Activated naive CD4-positive, alpha-beta T cell treated with anti-CD3 and anti-CD28 coated beads, Interleukin-2, amount 50 U/mL, for 24 hours (primary cell): ENCODE measurements at regions not wholly inside any gene's neighbourhood (a gene's known extent, or its start where the extent isn't known, plus 50 kb on each side); places are given as distances from the start of the nearest gene placed in this dataset.

Experiments used
- H3K27ac Mint-ChIP-seq: one replicate; pipeline ENCODE4 v1.8.0; 2021; ENCODE audit warnings: mild to moderate bottlenecking, mixed read lengths
- H3K27me3 Mint-ChIP-seq: one replicate; pipeline ENCODE4 v1.8.0; 2021; ENCODE audit warnings: mixed read lengths
- H3K36me3 Mint-ChIP-seq: one replicate; pipeline ENCODE4 v1.8.0; 2021; ENCODE audit warnings: mixed read lengths
- H3K4me1 Mint-ChIP-seq: one replicate; pipeline ENCODE4 v1.8.0; 2021; ENCODE audit warnings: mixed read lengths
- H3K4me3 Mint-ChIP-seq: one replicate; pipeline ENCODE4 v1.8.0; 2021; ENCODE audit warnings: mild to moderate bottlenecking, mixed read lengths
- H3K9me3 Mint-ChIP-seq: one replicate; pipeline ENCODE4 v1.8.0; 2021; ENCODE audit warnings: mixed read lengths

- Mint-ChIP-seq H3K9me3 (no peaks in the 10 kb centered on the region), H3K4me1 (no peaks in the 10 kb centered on the region), H3K36me3 (no peaks in the 10 kb centered on the region)
Observed at GRCh38 chr9:80380301-80380700, 808.5 kb downstream of the TLE4 start.

GRCh38 chr9:80378669-80379293 is 807.0 kb downstream of the TLE4 start:
- Mint-ChIP-seq H3K36me3 (no peaks in the 10 kb centered on the region), H3K4me3 (no peak overlapping the region), H3K9me3 (no peaks in the 10 kb centered on the region), H3K27ac (no peak overlapping the region), H3K27me3 (peaks cover 1% of the 10 kb centered on the region), H3K4me1 (no peaks in the 10 kb centered on the region)

More at GRCh38 chr9:80380301-80380700, 808.5 kb downstream of the TLE4 start:
- H3K4me3 Mint-ChIP-seq, result no peak overlapping the region
- H3K27ac Mint-ChIP-seq, result no peak overlapping the region
- H3K27me3 Mint-ChIP-seq, result peaks cover 1% of the 10 kb centered on the region

- Mint-ChIP-seq H3K9me3 (no peaks in the 10 kb centered on the region), H3K4me1 (no peaks in the 10 kb centered on the region), H3K27ac (no peak overlapping the region), H3K4me3 (no peak overlapping the region), H3K36me3 (no peaks in the 10 kb centered on the region), H3K27me3 (peaks cover 1% of the 10 kb centered on the region)
Observed at GRCh38 chr9:80376180-80376579, 804.4 kb downstream of the TLE4 start.

GRCh38 chr9:80375477-80375876 is 803.7 kb downstream of the TLE4 start:
- H3K36me3 Mint-ChIP-seq, result no peaks in the 10 kb centered on the region
- H3K4me1 Mint-ChIP-seq, result no peaks in the 10 kb centered on the region
- H3K27ac Mint-ChIP-seq, result no peak overlapping the region
- H3K9me3 Mint-ChIP-seq, result no peaks in the 10 kb centered on the region
- no peak overlapping the region for H3K4me3 Mint-ChIP-seq
- peaks cover 1% of the 10 kb centered on the region for H3K27me3 Mint-ChIP-seq

- Mint-ChIP-seq H3K27ac (no peak overlapping the region), H3K4me1 (no peaks in the 10 kb centered on the region), H3K9me3 (no peaks in the 10 kb centered on the region), H3K36me3 (no peaks in the 10 kb centered on the region), H3K27me3 (no peaks in the 10 kb centered on the region), H3K4me3 (no peak overlapping the region)
Observed at GRCh38 chr9:80369641-80370040, 797.9 kb downstream of the TLE4 start.

GRCh38 chr9:80366626-80367025 is 794.9 kb downstream of the TLE4 start:
- Mint-ChIP-seq H3K4me3 (no peak overlapping the region), H3K36me3 (no peaks in the 10 kb centered on the region), H3K27me3 (no peaks in the 10 kb centered on the region), H3K9me3 (no peaks in the 10 kb centered on the region), H3K27ac (no peak overlapping the region), H3K4me1 (no peaks in the 10 kb centered on the region)

- Mint-ChIP-seq H3K4me1 (no peaks in the 10 kb centered on the region), H3K27ac (no peak overlapping the region), H3K27me3 (no peaks in the 10 kb centered on the region), H3K4me3 (no peak overlapping the region), H3K9me3 (no peaks in the 10 kb centered on the region), H3K36me3 (no peaks in the 10 kb centered on the region)
Observed at GRCh38 chr9:80359941-80360881, 788.4 kb downstream of the TLE4 start.

GRCh38 chr9:80359291-80359690 is 787.5 kb downstream of the TLE4 start:
- H3K36me3 Mint-ChIP-seq, result no peaks in the 10 kb centered on the region
- no peaks in the 10 kb centered on the region for H3K4me1 Mint-ChIP-seq
- no peak overlapping the region for H3K4me3 Mint-ChIP-seq
- no peak overlapping the region for H3K27ac Mint-ChIP-seq
- H3K27me3 Mint-ChIP-seq, result no peaks in the 10 kb centered on the region
- H3K9me3 Mint-ChIP-seq, result no peaks in the 10 kb centered on the region

GRCh38 chr9:80352967-80353366 is 781.2 kb downstream of the TLE4 start:
- H3K9me3 Mint-ChIP-seq, result no peaks in the 10 kb centered on the region
- no peak overlapping the region for H3K4me3 Mint-ChIP-seq
- no peaks in the 10 kb centered on the region for H3K4me1 Mint-ChIP-seq
- H3K36me3 Mint-ChIP-seq, result no peaks in the 10 kb centered on the region
- no peaks in the 10 kb centered on the region for H3K27me3 Mint-ChIP-seq
- H3K27ac Mint-ChIP-seq, result no peak overlapping the region

GRCh38 chr9:80351612-80352011 is 779.8 kb downstream of the TLE4 start:
- Mint-ChIP-seq H3K27me3 (no peaks in the 10 kb centered on the region), H3K4me1 (no peaks in the 10 kb centered on the region), H3K36me3 (no peaks in the 10 kb centered on the region), H3K27ac (no peak overlapping the region), H3K4me3 (no peak overlapping the region), H3K9me3 (no peaks in the 10 kb centered on the region)

GRCh38 chr9:80326105-80326504 is 754.3 kb downstream of the TLE4 start:
- peaks cover 6% of the 10 kb centered on the region for H3K9me3 Mint-ChIP-seq
- H3K27me3 Mint-ChIP-seq, result peaks cover 1% of the 10 kb centered on the region
- no peak overlapping the region for H3K27ac Mint-ChIP-seq
- H3K4me3 Mint-ChIP-seq, result no peak overlapping the region
- no peaks in the 10 kb centered on the region for H3K36me3 Mint-ChIP-seq
- H3K4me1 Mint-ChIP-seq, result no peaks in the 10 kb centered on the region

- no peak overlapping the region for H3K27ac Mint-ChIP-seq
Observed at GRCh38 chr9:80320916-80321315, 749.2 kb downstream of the TLE4 start.

GRCh38 chr9:80320480-80320879 is 748.7 kb downstream of the TLE4 start:
- H3K9me3 Mint-ChIP-seq, result no peaks in the 10 kb centered on the region
- H3K4me1 Mint-ChIP-seq, result no peaks in the 10 kb centered on the region
- H3K36me3 Mint-ChIP-seq, result no peaks in the 10 kb centered on the region
- H3K27ac Mint-ChIP-seq, result no peak overlapping the region
- no peak overlapping the region for H3K4me3 Mint-ChIP-seq
- no peaks in the 10 kb centered on the region for H3K27me3 Mint-ChIP-seq

More at GRCh38 chr9:80320916-80321315, 749.2 kb downstream of the TLE4 start:
- Mint-ChIP-seq H3K4me3 (no peak overlapping the region), H3K36me3 (no peaks in the 10 kb centered on the region), H3K9me3 (no peaks in the 10 kb centered on the region), H3K27me3 (no peaks in the 10 kb centered on the region), H3K4me1 (no peaks in the 10 kb centered on the region)

GRCh38 chr9:80305136-80305535 is 733.4 kb downstream of the TLE4 start:
- H3K36me3 Mint-ChIP-seq, result no peaks in the 10 kb centered on the region
- peaks cover 6% of the 10 kb centered on the region for H3K9me3 Mint-ChIP-seq
- no peak overlapping the region for H3K27ac Mint-ChIP-seq
- H3K4me3 Mint-ChIP-seq, result no peak overlapping the region
- no peaks in the 10 kb centered on the region for H3K27me3 Mint-ChIP-seq
- no peaks in the 10 kb centered on the region for H3K4me1 Mint-ChIP-seq

- Mint-ChIP-seq H3K36me3 (no peaks in the 10 kb centered on the region), H3K4me1 (no peaks in the 10 kb centered on the region), H3K27ac (no peak overlapping the region), H3K9me3 (peaks cover 14% of the 10 kb centered on the region), H3K4me3 (no peak overlapping the region), H3K27me3 (no peaks in the 10 kb centered on the region)
Observed at GRCh38 chr9:80294955-80295354, 723.2 kb downstream of the TLE4 start.

- H3K4me1 Mint-ChIP-seq, result no peaks in the 10 kb centered on the region
- no peak overlapping the region for H3K4me3 Mint-ChIP-seq
- H3K27ac Mint-ChIP-seq, result no peak overlapping the region
- H3K36me3 Mint-ChIP-seq, result no peaks in the 10 kb centered on the region
- no peaks in the 10 kb centered on the region for H3K27me3 Mint-ChIP-seq
- peaks cover 14% of the 10 kb centered on the region for H3K9me3 Mint-ChIP-seq
Observed at GRCh38 chr9:80294318-80294717, 722.6 kb downstream of the TLE4 start.
